ENCODE measurements at regions not wholly inside any gene's neighbourhood (a gene's known extent, or its start where the extent isn't known, plus 50 kb on each side); places are given as distances from the start of the nearest gene placed in this dataset.

GRCh38 chr10:2616215-2616614 lies 451.1 kb upstream of the PFKP start:
- no peak overlapping the region for H4K5ac ChIP-seq (ENCODE audit: insufficient read length, low read depth, low read length)
- H3K27ac ChIP-seq (ENCODE audit: insufficient read length, low read depth, low read length) = no peak overlapping the region
- H2AK5ac ChIP-seq (ENCODE audit: insufficient read length, low read length) = no peak overlapping the region
- H3K23ac ChIP-seq (ENCODE audit: insufficient read length, low read depth, low read length) = no peak overlapping the region
- no peak overlapping the region for H4K91ac ChIP-seq (ENCODE audit: insufficient read length, low read depth, low read length)
- no peak overlapping the region for H2BK120ac ChIP-seq (ENCODE audit: low read depth, low read length, poor library complexity, severe bottlenecking)
- no peaks in the 10 kb centered on the region for H4K20me1 ChIP-seq (ENCODE audit: control insufficient read depth, insufficient read depth, insufficient read length)
- H3K9ac ChIP-seq (ENCODE audit: extremely low read depth, insufficient read length, low read length) = no peak overlapping the region
- H4K8ac ChIP-seq (replicated peaks; ENCODE audit: insufficient read length, low read depth, low read length) = no peak overlapping the region
- no peak overlapping the region for H2BK12ac ChIP-seq (ENCODE audit: insufficient read length, low read depth, low read length)
- H3K18ac ChIP-seq (ENCODE audit: insufficient read length, low read depth, low read length) = no peak overlapping the region
- Mint-ChIP-seq H3K27me3 (ENCODE audit: low read depth) (no peaks in the 10 kb centered on the region), H3K4me3 (no peak overlapping the region), H3K9me3 (peaks cover 0 to 2% of the 10 kb centered on the region in 2 experiments; a peak in 2 of 5 replicates), H3K36me3 (ENCODE audit: insufficient read depth in 1 of 3, low read depth in 3 of 3) (peaks cover 0 to 6% (median 0%) of the 10 kb centered on the region in 3 experiments; a peak in 1 of 7 replicates), H3K4me1 (peaks cover 16 to 19% of the 10 kb centered on the region in 2 experiments), H3K27ac (no peak overlapping the region)
- no peak overlapping the region for H3T11ph ChIP-seq (ENCODE audit: low read length)
- H2BK5ac ChIP-seq (ENCODE audit: insufficient read length, low read length) = no peak overlapping the region
- no CpG with 5 or more reads among the region's 3 CpGs for WGBS (ENCODE audit: extremely low coverage, insufficient read length, low lambda C conversion rate)
- H3K79me2 ChIP-seq (ENCODE audit: insufficient read depth, low read length) = no peaks in the 10 kb centered on the region
- H3K23me2 ChIP-seq (ENCODE audit: insufficient read length, low read depth, low read length, poor library complexity, severe bottlenecking) = no peaks in the 10 kb centered on the region
- no peak for DNase-seq
- H2BK20ac ChIP-seq (ENCODE audit: low read depth, low read length, poor library complexity, severe bottlenecking) = no peak overlapping the region
- no peaks in the 10 kb centered on the region for H3K27me3 ChIP-seq (ENCODE audit: insufficient read depth, low read length)
- no peak overlapping the region for H3K14ac ChIP-seq (ENCODE audit: insufficient read depth, low read length)
- no peak overlapping the region for H2BK15ac ChIP-seq (ENCODE audit: low read depth, low read length)
- no peaks in the 10 kb centered on the region for H3K79me1 ChIP-seq (ENCODE audit: insufficient read depth, low read depth, low read length, poor library complexity, severe bottlenecking)
- H3K4me2 ChIP-seq (ENCODE audit: insufficient read depth, insufficient read length, low read length) = no peak overlapping the region
- no peak overlapping the region for H3K4ac ChIP-seq (ENCODE audit: low read depth, low read length)
- TF ChIP-seq CTCF (conservative IDR thresholded peaks at IDR 0.05) = no peak
- no peak overlapping the region for H3K56ac ChIP-seq (ENCODE audit: insufficient read length, low read depth, low read length)
- peaks cover 2% of the 10 kb centered on the region for H3K4me1 ChIP-seq (ENCODE audit: insufficient read depth, low read length)
- no peak overlapping the region for H2AFZ ChIP-seq (ENCODE audit: low read length)
- H3K9me3 ChIP-seq (ENCODE audit: control insufficient read depth, low read depth, low read length) = no peaks in the 10 kb centered on the region
